HS-5 (cell line): ENCODE measurements at regions not wholly inside any gene's neighbourhood (a gene's known extent, or its start where the extent isn't known, plus 50 kb on each side); places are given as distances from the start of the nearest gene placed in this dataset.
"Not testable (repeated sequence)": the region's sequence is repeated elsewhere in the genome, so short reads cannot be mapped to it uniquely, and the experiment has no call there.

Experiments used
- DNase-seq: peaks from one replicate; pipeline ENCODE4 v3.0.0-alpha.2; 2012; ENCODE audit warnings: low read depth

GRCh38 chr11:91650802-91651201 is 573.8 kb upstream of the FAT3 start:
- DNase-seq, result no peak

- DNase-seq, result no peak
Observed at GRCh38 chr11:91641153-91641552, 583.5 kb upstream of the FAT3 start.

- DNase-seq, result no peak
Observed at GRCh38 chr11:91639359-91639758, 585.3 kb upstream of the FAT3 start.

GRCh38 chr11:91630916-91631673 is 593.5 kb upstream of the FAT3 start:
- DNase-seq, result no peak

- DNase-seq, result no peak
Observed at GRCh38 chr11:91625495-91625894, 599.1 kb upstream of the FAT3 start.

GRCh38 chr11:91624021-91624420 is 600.6 kb upstream of the FAT3 start:
- DNase-seq, result no peak

- DNase-seq, result no peak
Observed at GRCh38 chr11:91608677-91609076, 615.9 kb upstream of the FAT3 start.

- no peak for DNase-seq
Observed at GRCh38 chr11:91596111-91596510, 628.5 kb upstream of the FAT3 start.

GRCh38 chr11:91591021-91591420 is 633.6 kb upstream of the FAT3 start:
- no peak for DNase-seq

- DNase-seq, result no peak
Observed at GRCh38 chr11:91587131-91587530, 637.5 kb upstream of the FAT3 start.

- DNase-seq, result no peak
Observed at GRCh38 chr11:91585035-91585801, 639.4 kb upstream of the FAT3 start.

- no peak for DNase-seq
Observed at GRCh38 chr11:91563176-91563575, 661.4 kb upstream of the FAT3 start.

GRCh38 chr11:91560434-91560833 is 664.2 kb upstream of the FAT3 start:
- no peak for DNase-seq

GRCh38 chr11:91538065-91538464 is 686.6 kb upstream of the FAT3 start:
- no peak for DNase-seq

GRCh38 chr11:91536366-91536765 is 688.3 kb upstream of the FAT3 start:
- DNase-seq, result no peak

GRCh38 chr11:91528965-91529364 is 695.7 kb upstream of the FAT3 start:
- DNase-seq, result no peak

- no peak for DNase-seq
Observed at GRCh38 chr11:91527380-91528030, 697.1 kb upstream of the FAT3 start.

GRCh38 chr11:91513734-91514133 is 710.9 kb upstream of the FAT3 start:
- DNase-seq, result no peak

- no peak for DNase-seq
Observed at GRCh38 chr11:91497847-91498246, 726.8 kb upstream of the FAT3 start.

- DNase-seq, result no peak
Observed at GRCh38 chr11:91495837-91496236, 728.8 kb upstream of the FAT3 start.

- no peak for DNase-seq
Observed at GRCh38 chr11:91489989-91490388, 734.6 kb upstream of the FAT3 start.

- DNase-seq, result not testable (repeated sequence)
Observed at GRCh38 chr11:91483956-91484355, 740.7 kb upstream of the FAT3 start.

GRCh38 chr11:91481875-91482274 is 742.7 kb upstream of the FAT3 start:
- DNase-seq, result not testable (repeated sequence)
